MV-4-11 (cell line): ENCODE measurements at regions not wholly inside any gene's neighbourhood (a gene's known extent, or its start where the extent isn't known, plus 50 kb on each side); places are given as distances from the start of the nearest gene placed in this dataset.

Source experiments
- DNase-seq: peaks from one replicate; lab custom pipeline; 2025; lab: John Stamatoyannopoulos, UW

DNA sequence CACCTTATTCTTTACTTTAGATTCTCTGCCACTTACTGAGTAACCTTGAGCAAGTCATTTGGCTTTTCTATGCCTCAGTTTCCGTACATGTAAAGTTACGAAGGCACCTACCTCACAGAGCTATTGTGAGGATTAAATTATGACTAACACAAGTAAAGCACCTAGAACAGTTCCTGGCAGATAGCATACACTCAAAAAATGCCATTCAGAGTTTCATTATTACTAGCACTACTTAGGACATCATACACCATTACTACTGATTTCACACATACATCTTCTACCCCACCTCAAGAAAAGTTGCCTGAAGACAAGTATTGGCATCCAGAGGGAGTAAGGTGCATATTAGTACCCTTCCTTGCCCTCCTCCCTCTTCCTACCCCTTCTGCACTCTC, 107.8 kb downstream of the OGFRL1 start:
- DNase-seq, result no peak

DNA sequence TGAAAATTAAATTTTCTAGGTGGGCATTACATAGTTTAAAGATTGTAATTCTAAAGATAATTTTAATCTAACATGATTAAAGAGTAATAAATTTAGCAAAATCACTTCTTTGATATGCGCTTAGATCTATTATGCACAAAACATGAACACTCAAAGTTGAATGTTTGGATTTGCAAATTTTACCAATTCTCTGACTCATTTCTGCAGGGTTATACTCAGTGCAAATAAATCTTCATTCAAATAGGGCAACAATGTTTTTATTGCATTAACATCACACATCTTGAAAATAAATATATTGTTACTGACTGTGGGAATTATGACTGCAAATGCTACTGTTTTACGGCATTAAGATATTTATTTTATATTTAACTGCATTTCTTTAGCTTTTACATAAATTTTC, 110.7 kb downstream of the OGFRL1 start:
- DNase-seq, result no peak

- no peak for DNase-seq
Observed at GRCh38 chr6:71400852-71401251, 112.2 kb downstream of the OGFRL1 start.

DNA sequence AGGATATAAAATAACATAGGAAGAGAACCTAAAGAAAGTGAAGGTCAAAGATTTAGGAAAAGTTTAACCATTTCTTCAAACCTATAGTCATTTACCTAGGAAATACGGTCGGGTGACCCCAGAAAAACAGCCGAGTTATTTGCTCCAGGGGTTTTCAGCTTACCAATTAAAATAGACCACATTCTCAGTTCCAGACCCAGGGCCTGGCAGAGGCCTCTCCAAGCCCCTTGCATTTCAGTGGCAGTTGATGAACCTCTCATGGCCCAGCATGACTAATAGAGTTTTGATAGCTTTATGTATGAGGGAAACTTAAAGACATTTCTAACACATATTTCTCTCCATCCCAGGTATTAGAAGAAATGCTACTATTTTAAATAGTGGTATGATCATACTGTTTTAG, 113.5 kb downstream of the OGFRL1 start:
- no peak for DNase-seq

GRCh38 chr6:71403422-71404134, 115.0 kb downstream of the OGFRL1 start:
- no peak for DNase-seq

- DNase-seq, result no peak
Observed at GRCh38 chr6:71404145-71404966, 115.7 kb downstream of the OGFRL1 start.

DNA sequence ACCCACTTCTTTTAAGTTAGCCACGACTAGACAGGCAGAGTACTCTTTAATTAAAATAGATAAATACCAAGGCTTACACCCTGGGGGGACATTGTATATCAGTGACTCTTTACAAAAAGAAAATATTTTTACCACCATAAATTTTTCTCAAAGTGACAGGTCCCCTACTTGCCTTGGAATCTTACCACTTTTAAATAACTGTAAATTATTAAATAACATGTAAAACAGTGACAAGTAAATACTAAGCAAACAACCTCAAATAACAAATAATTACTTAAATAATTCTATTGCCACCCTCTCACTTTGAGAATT, 116.3 kb downstream of the OGFRL1 start:
- DNase-seq, result no peak

- DNase-seq, result no peak
Observed at GRCh38 chr6:71405416-71405815, 116.8 kb downstream of the OGFRL1 start.

GRCh38 chr6:71406865-71407860, 118.6 kb downstream of the OGFRL1 start:
- no peak for DNase-seq

GRCh38 chr6:71408787-71409723, 120.4 kb downstream of the OGFRL1 start:
- DNase-seq, result no peak

GRCh38 chr6:71410164-71410566, 121.6 kb downstream of the OGFRL1 start:
- no peak for DNase-seq

DNA sequence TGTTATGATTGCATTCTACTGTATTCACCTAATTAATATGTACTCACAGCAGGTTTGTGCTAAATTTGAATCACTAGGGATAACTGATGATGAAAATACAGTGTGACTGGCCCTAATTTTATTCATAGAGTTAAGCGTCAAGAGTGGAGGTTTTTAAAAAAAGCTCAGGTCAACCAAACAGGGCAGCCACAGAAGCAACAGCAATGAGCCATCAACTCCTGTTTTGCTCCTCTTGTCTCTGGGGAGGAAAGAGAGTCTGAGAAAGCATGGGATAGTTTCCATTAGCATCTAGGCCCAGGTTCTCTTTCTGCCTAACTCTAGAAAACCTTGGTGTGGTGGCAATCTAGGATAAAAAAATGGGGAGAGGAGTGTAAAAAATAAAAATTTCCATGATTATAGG, 122.1 kb downstream of the OGFRL1 start:
- DNase-seq, result no peak

DNA sequence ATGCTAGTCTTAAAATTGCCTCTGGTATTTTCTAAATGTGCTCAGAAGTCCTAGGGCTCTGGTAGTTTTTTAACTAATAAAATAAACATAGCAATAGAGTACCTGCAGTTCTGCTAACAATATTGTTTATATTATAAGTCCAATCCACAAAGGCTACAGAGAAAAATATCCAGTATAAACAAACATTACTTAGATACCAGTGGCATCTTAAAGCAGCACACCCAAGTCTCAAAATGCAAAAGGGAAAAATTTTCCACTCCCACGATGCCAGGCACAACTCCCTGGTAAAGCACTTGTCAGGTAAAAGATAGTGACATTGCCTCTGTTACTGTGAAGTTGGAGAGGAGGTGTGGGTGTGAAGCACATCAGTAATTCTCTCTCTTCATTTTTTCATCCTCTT, 123.3 kb downstream of the OGFRL1 start:
- no peak for DNase-seq

DNA sequence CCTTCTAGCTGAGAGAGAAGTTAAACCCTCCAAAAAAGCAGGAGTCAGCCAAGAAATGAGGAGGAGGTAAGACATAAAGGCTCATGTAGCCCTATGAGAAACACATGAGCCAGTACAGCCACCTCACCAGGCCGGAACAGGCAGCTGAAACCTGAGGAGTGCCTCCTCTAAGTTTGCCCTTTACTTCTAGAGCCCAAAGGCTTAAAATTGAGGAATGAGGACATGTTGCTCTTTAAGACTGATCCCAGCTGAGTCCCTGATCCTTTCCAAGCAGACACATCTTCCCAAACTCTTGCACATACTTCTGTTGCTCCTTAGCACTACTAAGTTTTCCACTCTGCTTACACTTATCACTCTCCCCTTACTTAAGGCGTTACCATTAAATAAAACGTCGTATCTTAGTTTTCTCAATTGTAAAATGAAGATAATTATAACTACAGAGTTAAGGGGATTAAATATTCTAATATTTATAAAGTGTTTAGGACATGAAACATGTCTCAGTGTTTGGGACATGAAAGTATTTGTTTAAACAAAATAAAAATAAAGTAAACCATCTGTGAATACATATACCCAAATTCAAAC, 124.0 kb downstream of the OGFRL1 start:
- DNase-seq, result no peak

DNA sequence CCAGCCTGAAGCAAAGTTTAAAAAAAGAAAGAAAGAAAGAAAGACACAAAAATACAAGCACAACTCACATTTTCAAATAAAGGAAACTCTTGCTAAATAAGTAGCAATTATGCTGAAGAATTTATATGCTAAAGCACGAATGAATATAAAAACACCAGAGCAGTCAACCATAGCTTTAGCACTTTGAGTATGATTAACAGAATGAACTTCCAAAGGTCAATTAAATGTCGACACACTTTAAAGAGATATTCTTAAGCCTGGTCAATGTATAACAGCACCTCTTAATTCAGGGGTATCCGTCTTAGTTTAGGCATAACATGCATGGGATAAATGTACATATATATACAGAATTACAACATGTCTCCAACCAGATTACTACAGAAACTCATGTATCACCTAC, 125.9 kb downstream of the OGFRL1 start:
- DNase-seq, result no peak

DNA sequence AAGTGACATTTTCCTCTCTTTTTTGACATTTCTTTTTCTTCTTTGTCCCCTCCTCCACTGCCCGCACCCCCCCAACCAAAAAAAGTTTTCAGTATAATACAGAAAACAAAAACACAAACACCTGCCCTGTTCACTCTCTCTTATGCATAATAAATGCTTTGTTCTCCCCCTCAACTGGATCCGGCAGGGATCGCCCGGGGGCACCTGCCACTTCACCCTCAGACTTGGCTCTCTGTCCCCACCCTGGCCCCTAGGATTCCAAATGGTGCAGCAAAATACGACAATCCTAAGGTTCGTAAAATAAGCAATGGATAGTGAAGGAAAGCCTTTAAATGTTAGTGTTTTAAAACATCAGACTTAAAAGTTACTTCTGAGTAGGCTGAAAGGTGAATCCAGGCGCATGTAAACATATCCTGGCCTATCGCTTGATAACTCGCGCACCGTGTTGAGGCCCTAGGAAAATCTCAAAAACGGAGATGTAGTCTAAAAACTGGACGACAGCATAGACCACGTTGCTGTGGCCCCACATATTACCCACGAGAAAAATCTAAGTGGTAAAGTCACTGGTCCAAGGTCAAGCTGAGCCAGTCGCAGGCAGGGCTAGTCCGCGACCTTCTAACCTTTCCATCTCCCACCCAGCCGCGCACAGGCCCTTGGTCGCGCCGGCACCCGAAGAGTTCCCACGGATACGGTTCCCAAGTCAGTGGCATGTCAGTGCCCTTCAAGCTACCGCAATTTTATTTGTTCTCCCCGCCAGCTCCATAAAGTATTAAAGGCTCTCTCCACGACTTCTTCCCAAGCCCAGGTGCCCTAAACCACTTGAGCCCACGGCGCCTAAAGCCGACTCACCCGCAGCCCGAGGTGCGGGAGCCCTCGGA, 130.8 kb downstream of the OGFRL1 start:
- no peak for DNase-seq

DNA sequence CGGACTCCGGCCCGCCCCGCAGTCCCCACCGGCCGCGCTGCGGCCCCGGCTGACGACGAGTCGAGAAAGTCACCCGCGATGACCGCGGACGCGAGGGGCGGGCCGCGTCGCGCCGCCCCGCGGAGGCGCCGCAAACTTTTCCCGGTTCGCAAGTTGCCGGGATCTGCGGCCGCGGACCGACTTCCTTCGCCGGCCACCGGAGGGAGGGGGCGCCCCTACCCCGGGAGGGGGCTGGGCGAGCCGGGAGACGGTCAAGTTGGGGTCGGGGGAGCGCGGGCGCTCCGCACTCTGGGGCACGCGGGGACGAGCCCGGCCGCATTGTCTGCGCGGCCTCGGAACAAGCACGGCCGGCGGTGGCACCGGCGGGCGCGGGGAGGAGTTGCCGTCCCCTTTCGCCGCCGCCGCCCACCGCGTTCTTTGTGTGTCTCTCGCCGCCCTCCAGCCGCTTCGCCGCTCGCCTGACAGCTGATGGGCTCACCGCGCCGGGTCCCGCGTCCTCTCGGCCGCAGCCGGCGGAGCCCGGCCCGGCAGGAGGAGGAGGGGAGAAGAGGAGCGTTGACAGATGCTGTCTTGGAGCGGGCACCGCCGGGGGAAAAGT, 131.6 kb downstream of the OGFRL1 start:
- DNase-seq, result no peak

DNA sequence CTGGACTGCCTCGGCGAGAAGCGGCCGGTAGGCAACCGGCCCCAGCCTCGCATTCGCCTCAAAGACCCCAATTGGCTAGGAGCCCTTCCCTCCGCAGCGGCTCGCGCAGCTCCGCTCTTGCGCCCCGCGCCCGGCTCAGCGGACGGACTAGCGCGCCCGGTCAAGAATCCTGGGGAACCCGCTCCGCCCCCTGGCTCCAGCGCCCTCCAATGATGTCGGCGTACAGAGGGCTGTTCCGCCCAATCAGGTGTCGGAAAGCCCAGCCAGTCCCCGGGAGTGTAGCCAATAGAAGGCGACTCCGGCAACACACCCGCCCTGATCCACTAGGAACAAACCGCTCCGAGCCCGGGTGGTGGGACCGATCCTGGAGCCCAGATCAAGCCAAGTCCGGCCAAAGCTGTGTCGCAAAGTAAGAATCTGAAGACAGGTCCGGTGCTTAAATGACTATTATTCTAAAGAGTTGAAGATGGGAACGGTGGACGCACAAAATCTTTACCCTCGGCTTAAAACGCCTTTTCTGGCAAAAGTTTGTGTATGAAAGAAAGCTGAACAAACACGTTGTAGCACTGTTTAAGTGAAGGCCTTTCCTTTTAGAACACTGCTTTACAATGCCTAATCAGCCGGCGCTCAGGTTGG, 132.2 kb downstream of the OGFRL1 start:
- DNase-seq, result no peak

GRCh38 chr6:71421611-71422010, 133.0 kb downstream of the OGFRL1 start:
- DNase-seq, result no peak
